ENCODE measurements at regions not wholly inside any gene's neighbourhood (a gene's known extent, or its start where the extent isn't known, plus 50 kb on each side); places are given as distances from the start of the nearest gene placed in this dataset.

DNA sequence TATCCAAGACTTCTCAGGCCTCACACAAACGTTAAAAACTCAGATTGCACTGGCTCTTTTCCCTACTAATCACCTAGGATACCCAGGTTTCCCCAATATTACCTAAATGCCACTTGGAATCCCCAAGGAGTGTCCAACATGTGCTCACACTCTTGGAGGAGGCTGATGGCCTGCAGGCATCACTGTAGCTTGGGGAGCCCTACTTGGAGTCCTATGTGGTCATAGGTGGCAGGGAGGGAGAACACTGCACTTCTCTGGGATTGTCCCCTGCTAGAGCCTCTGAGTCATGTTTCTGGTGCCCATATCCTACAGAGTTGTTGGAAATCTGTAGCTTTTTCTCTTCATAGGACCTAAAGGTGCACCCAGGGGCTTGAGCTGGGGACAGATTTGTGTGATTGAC is 433.7 kb downstream of the ARHGEF28 start:
- DNase-seq = no peak
- intact Hi-C loops (cut with DNase I) = no loop called here

DNA sequence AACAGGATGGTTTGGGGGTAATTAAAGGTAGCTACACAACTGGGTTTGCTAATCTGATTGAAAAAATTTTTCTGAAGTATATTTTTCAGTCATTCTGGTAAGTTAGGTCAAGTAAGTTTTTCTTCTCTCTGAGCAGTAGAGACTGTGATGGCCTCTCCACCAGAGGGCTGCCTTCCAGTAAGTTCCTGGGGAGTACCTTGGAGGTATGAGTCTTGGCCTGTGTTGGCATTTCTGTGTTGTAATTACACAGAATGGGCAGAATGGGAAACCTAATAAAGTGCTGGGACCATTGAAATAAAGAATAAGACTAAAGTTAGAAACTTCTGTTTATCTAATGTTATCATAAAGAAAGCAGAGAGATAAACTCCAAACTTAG is 430.8 kb downstream of the ARHGEF28 start:
- no peak for DNase-seq
- intact Hi-C loops (cut with DNase I) = no loop called here

DNA sequence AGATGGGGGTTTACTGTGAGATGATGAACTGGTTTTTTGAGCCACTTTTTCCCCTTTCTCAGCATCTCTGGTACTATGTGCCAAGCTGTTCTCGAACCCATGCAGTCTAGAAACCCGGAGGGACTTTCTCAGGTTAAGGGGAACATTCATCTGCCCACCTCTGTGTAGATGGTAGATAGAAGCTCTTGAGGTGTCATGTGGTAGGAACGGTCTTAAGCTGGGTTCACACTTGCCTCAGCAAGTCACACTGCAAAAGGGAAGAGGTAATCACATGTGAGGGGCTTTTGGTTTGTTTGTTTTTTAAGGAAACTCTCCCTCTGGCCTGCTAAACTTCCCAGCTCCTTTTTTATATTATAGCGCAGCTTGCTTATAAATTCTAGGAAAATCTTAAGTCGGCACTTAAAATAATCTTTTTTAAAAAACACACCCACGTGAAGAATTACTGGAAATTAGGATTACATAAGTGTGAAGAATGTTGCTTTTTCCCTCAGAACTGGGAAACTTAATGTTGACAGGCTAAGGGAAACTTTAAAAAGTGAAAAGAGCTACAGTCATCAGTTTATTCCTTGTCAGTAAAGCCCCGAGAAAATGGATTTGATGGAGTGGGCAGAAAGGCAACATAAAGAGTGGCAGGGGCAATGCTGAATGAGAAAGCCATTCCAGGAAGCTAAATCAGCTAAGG is 430.3 kb downstream of the ARHGEF28 start:
- no peak for DNase-seq
- intact Hi-C loops (cut with DNase I) = no loop called here

DNA sequence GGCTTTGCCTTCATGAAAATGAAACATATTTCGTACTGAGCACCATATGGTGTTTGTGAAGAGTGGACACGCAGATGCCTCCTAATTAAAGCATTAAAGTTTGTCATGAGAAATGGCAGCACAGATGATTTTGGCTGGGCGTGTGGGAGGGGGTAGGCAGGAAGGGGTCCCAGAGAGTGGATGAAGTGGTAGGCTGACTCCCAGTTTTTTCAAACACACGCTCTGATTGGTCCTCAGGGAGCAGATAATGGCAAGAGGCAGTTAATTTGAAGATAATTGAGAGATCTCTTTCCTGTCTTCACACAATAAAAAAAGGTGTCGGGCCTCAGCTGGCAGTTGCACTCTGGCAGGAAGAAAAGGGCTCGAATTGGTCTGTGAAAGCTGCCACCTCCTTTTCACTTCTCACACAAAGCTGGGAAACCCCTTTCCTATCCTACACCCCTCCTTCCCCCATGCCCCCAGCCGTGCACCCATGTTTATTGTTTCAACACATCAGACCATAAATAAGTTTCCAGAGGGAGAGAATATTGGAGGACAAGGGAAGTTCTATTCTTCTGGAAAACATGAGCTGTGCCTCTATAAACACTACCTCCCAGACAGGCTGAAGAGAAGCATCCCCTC is 429.6 kb downstream of the ARHGEF28 start:
- no peak for DNase-seq
- intact Hi-C loops (cut with DNase I) = no loop called here

DNA sequence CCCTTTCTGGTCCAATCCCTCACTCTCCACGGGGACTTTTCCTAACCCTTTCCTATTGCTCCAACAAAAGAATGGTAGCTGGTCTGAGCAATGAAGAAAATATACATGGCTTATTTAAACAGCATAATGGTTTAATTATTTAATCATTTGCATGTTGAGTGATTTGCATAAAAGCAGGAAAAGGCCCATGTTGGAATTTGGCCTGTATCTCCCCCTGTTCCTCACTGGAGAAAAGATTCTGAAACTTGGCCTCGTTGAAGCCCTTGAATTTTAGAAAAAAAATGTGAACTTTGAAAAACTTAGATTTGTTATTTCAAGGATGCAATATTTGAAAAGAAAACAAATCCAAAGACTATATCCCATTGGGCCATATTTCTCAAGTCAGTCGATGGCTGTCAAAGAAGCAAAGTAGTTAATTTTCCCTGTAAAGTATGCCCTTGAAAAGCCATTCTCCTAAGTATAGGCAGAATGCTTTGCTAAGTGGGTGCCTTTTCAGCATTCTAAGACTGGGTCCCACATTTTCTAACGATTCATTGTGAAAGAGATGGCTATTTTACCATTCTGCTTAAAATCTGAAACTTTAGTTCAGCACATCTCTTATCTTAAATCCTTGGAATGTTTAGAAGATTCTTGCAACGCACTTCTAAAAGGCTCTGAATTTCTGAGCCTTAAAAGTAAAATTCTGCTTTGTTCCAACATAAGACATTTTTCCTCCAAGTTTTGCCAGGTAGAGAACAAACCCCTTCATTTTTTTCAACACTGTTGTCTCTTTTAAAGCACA is 428.8 kb downstream of the ARHGEF28 start:
- intact Hi-C loops (cut with DNase I) = no loop called here
- DNase-seq = no peak

DNA sequence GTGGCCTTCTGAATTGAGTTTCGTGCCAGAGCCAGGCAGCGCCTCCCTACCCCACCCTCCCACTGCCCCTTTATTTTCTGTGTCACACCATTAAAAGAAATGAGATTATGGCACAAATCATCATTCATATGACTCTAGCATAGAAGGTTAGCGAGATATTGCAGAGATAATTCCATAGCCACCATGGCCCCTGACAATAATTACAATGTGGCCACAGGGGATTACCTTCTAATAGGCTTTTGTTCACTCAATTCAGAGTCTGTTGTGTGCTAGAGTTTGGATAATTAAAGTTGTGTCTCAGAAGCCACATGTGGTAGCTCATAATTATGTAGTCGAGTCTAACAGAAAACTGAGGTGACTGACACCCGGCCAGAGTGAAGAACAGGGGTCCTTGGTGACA is 428.1 kb downstream of the ARHGEF28 start:
- intact Hi-C loops (cut with DNase I) = no loop called here
- no peak for DNase-seq

DNA sequence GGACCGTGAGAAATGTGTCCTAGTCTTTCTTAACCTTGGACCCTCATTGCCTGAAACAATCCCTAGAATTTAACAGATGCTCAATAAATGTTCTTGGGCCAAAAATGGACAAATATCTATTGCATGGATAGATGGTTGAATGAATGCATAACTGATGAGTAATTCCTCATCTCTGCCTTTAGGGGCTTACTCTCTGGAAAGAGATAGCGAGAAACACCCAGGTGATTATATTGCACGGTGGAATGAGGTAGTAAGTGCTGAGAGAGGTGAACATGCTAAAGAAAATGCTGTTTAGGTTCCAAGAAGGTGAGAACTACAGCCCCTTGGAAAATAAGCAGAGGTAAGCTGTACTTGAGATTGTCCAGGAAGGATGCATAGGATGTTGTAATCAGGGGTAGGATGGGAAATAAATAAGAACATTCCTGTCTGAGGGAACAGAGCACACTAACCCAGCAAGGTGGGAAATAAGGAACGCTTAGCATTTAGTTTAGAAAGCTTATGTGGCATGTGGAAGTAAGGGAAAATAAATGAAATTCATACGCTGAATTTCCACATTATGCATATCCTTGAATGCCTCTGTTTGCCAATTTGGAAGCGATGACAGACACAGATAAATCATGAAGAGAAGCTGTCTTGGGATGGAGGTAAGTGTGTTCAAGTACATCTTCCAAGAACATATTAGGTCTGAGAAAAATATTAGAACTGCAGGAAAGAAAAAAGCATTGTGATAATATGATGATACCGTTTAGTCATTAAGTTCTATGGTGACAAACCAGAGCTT is 426.6 kb downstream of the ARHGEF28 start:
- intact Hi-C loops (cut with DNase I) = no loop called here
- DNase-seq = no peak

DNA sequence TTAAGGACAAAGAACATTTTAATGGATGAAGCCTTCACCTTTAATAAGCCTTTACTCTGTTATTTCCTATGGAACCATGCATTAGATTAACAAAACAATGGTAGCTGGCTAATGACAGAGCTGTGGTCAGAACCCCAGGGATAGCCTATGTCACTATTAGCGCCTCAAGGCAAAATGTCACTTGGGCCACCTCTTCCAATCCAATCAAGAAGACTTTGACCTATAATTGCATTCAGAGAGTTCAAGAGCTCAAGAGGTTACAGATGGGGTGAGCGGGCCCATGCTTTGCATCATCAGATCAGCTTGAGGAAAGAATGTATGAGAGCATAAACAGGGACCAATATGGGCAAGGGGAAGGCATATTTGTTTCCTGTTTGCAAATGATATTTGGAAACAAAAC is 425.1 kb downstream of the ARHGEF28 start:
- intact Hi-C loops (cut with DNase I) = no loop called here
- no peak for DNase-seq

DNA sequence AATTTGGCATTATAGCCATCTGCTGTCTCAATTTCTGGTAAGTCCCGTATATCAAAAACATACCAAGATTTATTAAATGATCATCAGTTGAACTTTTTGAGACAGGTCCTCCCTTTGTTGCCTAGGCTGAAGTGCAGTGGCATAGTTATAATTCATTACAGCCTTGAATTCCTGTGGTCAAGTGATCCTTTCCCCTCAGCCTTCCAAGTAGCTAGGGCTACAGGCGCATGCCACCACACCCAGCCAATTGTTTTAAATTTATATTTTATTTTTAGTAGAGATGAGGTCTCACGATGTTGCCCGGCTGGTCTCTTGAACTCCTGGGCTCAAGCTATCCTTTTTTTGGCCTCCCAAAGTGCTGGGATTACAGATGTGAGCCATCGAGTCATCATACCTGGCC is 418.9 kb downstream of the ARHGEF28 start:
- intact Hi-C loops (cut with DNase I) = no loop called here
- no peak for DNase-seq

DNA sequence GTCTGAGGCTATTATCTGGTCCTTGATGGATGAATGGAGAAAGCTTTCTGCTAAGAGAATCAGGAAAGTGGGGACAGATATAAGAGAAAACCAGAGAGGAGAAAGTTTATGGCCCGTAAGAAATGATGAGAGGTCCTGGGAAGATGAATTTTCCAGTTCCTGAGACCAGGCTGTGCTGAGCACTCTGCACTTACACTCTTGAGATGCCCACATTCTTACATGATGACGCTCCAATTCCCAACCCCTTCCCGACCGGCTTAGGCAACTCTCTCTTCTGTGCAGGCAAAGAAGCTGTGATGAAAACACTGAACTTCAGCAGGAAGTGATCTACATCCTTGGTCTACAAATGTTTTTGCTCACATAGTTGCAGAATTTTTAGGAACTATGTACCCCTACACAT is 417.0 kb downstream of the ARHGEF28 start:
- intact Hi-C loops (cut with DNase I) = no loop called here
- DNase-seq = peak in 1 of 10 donors; percentile 64

DNA sequence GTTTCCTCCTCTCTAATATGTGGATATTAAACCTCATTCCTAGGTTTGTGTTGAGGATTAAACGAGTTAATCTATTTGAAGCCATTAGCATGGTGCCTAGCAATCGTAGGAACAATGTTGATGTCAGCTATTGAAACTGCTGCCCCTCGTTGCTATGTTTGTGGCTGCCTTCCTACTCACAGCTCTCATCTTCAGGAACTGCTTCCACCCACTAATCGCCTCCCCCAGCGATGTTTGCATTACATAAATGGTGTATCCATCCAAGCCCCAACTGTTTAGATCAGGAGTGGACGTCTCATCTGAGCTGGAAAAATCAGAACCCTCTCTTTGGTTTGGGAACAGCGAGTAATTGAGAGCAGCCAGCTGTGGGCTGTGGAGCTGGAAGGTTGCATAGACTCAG is 416.6 kb downstream of the ARHGEF28 start:
- DNase-seq = peak in 2 of 10 donors; percentile 25 to 70

DNA sequence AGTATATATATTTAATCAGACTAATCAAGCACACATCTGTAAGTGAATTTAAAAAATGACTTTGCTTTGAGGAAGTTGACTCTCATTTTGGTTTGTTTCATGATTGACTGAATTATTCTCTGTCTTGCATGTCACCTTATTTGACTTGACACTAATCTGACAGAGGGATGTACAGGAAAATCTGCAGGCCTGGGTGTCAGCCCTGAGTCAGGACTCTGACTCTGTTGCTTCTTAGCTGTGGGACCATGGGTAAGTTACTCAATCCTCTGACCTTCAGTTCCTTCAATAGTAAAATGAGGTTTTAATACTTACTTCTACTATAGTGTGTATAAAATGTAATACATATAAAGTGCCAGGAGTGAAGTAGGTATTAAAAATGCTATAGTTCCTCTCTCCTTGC is 415.9 kb downstream of the ARHGEF28 start:
- no peak for DNase-seq
- intact Hi-C loops (cut with DNase I) = no loop called here

More for the DNA sequence above, 416.6 kb downstream of the ARHGEF28 start:
- intact Hi-C loops (cut with DNase I) = no loop called here

DNA sequence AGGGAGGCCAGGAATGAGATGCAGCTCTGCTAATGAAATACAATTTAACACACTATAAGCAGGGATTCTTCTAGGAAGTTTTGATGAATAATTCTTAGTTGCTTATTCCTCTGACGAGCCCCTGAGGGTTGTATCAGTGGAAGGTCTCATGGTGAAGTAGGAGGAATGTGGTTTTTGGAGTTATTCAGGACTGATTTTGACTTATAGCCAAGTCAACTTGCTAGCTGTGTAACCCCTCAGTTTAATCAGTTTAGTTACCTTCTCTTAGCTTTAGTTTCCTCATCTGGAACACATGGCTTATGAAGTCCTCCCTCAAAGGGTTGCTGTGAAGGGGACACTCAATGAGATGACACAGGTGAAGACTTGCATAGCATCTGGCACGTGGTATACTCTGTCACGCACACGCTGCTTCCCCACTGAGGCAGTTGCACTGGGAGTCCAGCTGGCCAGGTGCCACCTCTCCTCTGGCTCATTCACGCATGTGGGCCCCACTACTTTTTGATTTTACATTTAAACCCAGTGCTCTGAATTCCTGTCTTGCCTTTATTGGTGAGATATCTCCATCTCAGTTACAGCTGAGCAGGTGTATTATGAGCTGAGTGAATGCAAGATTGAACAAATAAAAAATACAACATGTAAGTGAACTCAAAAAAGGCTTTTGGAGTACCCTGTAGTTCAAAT is 415.0 kb downstream of the ARHGEF28 start:
- intact Hi-C loops (cut with DNase I) = no loop called here
- no peak for DNase-seq

DNA sequence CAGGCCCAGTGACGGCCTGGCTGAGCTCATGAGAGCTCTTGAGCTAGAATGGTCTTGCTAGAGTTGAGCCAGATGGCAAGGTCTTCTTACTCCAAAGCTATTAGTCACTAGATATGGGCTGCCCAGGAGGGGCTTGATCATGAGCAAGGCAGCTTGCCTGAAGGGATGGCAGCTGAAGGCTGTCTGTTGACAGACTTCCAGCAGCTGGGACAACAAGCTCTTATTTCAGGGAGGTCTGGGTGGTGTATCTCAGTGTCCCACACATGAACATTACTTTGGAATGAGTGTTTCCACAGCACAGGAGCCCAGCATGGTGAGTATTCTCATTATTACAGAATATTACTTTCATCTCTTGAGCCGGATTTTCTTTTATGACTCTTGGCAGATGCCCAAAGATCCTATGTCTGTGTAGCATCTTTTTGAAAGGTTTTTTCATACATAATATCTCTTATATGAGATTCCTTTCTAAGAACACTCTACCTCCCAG is 414.1 kb downstream of the ARHGEF28 start:
- intact Hi-C loops (cut with DNase I) = no loop called here
- DNase-seq = no peak

DNA sequence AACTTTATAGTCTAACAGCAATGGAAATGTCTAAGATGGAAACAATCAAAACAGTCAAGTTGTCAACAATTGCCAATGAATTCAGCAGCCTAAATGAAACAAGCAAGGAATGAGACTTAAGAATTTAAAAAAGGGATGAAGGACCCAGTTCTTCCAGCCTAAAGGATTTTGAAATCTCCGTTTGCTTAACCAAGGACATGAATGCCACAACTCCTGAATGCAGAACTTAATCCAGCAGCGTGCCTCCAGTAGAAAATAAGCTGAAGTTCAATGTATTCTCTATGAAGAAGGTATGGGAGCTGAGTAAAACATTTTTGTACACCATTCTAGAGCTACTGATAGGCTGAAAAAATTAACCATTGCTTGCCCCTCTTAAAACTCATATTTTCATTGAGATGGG is 411.3 kb downstream of the ARHGEF28 start:
- no peak for DNase-seq
- intact Hi-C loops (cut with DNase I) = loop anchor here (5.0 kb wide), 1 partner anchor 610 kb away; no protein-coding TSS in a partner anchor

DNA sequence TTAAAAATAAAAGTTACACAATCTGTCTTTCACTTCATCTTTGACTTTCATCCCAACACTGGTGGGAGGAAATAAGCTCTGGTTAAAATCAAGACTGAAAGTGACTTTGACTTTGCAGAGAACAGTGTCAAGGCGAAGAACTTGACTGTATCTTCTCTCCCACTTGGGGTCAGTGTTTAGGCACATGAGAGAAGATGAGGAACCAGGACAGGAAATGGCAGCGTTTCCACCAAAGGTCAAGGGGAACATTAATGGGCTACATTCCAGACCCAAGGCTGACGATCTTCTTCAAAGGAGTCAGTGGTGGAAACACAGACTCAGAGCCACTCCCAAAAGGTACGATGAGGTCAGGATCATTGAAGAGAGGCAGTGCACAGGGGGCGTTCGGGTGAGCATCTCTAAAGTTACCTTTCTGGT is 409.5 kb downstream of the ARHGEF28 start:
- intact Hi-C loops (cut with DNase I) = loop anchor here (5.0 kb wide), 1 partner anchor 612 kb away; no protein-coding TSS in a partner anchor

DNA sequence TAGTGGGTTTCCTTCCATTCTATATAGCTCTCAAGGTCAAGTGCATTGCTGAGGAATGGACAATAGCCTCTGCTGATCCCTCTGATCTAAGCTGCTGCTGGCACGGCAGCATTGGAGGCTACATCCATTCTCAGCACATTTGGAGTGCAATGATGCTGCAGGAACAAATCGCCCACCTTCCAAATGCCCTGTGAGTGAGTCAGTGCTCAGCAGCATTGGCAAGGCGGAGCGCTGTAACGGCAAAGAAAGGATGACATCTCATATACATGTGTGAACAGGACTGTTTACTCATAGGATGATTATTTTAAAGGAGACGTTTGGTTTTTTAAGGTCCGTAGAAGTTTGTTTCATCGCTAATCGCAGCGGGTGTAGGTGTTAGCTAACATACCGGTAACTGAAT is 408.7 kb downstream of the ARHGEF28 start:
- peak in 8 of 10 donors; percentile 57 to 94 (median 64) for DNase-seq
- intact Hi-C loops (cut with DNase I) = loop anchor here (5.0 kb wide), 1 partner anchor 613 kb away; no protein-coding TSS in a partner anchor

More for the DNA sequence above, 409.5 kb downstream of the ARHGEF28 start:
- no peak for DNase-seq

DNA sequence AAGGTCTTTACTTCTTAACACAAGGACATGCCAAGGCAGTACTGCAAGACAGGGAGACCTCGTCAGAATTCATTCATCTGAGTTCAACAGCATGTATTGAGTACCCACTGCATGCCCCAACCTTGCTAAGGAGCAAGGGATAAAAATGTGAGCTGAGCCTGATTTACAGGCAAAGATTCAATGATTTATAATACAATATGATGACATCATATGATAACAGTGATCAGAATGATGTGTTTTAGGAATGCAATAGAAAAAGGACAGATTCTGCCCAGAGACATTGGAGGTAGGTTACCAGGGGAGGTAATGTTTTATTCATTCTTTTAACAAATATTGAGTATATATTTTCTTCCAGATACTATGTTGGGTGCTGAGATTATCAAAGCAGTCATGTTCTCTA is 406.6 kb downstream of the ARHGEF28 start:
- intact Hi-C loops (cut with DNase I) = no loop called here
- DNase-seq = no peak

DNA sequence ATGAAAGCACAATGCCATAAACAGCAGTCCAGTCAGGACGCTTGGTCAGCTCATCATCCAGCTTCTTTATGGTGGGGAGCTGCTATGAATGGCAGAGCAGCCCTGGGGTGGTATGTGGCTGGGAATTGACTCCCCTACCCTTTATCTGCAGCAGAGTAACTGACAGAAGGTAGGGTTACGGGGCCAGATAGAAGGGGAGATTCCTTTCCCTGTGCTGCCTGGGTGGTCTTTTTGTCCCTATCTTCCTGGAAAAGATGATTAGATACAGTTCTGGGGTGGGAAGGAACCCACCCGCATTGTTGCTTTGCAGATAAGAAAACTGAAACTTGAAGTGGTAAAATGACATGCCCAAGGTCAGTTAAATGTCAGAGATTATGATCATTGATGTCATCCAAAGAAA is 405.5 kb downstream of the ARHGEF28 start:
- no peak for DNase-seq
- intact Hi-C loops (cut with DNase I) = no loop called here

DNA sequence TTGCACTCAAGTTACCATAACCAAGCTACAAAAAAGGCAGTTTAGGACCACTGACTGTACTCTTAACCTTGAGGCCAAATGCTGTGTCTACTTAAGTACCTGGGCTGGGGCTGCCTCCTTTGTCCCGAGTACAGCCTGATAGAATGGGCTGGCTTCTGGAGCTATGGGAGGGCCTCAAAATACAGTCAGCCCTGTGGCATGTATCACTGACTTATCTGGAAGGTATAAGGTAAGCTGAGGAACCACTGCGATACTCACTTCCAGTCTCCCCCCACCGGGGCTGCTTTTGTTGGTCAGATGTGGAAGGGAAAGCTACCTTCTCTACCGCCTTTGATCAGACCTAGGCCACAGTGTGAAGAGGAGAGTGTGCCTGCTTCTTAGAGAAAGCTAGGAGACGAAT is 404.8 kb downstream of the ARHGEF28 start:
- no peak for DNase-seq
- intact Hi-C loops (cut with DNase I) = no loop called here
